GM21717 (cell line): ENCODE measurements at regions not wholly inside any gene's neighbourhood (a gene's known extent, or its start where the extent isn't known, plus 50 kb on each side); places are given as distances from the start of the nearest gene placed in this dataset.

Experiments
- ATAC-seq: cut with Tn5 transposase; IDR thresholded peaks from one replicate; pipeline ENCODE4 v1.9.1; 2021; ENCODE audit warnings: mild to moderate bottlenecking, moderate library complexity; ENCODE audit not compliant: unreplicated experiment

DNA sequence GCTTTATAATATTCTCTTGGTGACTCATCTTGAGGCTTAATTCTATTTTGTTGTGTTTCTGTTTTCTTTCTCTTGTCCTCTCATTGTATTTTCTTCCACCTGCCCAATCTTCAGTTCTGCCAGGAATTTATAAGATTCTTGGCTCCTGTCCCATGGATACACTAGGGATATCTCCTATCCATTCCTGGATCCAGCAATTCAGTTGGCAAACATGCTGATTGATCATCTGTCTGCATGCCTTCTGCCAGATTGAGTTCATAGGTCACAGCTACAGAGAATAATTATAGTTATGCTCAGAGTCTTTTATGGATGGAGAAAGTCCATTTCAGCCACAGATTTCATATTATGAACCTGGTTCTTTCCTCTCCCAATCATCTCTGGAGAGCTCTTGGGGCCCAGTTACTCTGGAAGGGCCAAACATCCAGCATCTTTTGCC, 140.4 kb upstream of the MAGI2 start:
- ATAC-seq = no peak

DNA sequence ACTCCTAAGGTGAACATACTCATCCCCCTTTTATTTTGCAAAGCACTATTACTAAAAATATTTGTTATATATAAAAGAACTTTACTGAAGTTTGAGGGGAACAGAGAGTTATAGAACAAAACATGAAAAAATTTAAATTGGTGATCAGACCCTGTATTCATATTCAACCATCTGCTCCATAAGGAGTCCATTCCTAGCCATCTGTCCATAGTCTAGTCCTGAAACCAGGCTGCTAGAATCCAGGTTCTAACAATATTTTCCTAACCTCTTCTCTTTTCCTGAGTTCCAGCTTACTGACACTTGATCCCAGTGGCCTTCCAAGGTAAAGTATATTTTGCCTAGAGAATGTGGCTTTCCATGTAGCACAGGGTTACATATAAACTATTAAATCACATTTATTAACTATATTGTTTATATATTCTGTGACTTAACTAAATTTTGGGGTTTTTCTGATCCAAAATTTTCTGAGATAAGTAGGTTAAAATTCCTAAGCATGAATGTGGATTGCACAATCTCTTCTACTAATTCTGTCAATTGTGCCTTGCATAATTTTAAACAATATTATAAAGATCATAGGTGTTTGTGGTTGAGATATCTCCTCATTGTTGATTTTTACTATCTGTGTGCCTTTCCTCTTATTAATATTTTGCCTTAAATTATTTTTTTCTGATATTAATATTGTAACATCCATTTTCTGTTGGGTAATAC, 137.6 kb upstream of the MAGI2 start:
- ATAC-seq = no peak

DNA sequence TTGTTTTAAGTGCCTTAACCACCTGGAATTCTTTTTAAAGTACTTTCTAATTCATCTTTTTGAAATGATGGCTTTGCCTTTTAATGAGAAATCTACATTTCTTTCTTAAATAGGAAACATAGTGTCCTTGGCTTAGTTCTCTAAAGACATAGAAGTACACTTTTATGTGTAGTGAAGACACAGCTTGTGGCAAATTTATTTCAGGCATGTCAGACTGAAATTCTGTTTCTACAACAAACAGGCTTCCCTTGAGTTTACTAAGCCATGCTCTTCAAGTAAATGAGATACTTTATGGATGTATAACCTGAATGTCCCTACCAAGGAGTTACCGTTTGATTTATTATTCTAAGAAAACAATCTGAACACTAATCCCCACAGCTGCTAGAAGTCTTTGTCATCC, 136.9 kb upstream of the MAGI2 start:
- no peak for ATAC-seq

DNA sequence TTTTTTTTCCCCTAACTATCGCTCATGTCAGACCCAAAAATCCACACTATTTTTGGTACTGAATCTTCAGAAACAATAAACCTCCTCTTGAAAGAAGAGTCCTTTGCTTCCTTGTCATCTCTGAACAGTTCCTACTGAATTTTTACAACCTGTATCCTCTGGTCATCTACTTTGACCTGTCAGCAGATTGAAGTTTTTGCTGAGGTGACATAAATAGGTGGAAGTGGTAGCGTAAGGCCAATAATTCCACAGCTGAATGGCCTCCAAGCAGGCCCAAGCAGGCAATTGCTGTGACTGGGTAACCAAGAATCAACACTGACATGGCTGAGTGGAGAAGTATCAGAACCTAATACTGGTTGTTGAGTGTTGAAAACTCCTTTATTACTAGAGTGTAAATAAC, 117.4 kb upstream of the MAGI2 start:
- ATAC-seq = no peak

DNA sequence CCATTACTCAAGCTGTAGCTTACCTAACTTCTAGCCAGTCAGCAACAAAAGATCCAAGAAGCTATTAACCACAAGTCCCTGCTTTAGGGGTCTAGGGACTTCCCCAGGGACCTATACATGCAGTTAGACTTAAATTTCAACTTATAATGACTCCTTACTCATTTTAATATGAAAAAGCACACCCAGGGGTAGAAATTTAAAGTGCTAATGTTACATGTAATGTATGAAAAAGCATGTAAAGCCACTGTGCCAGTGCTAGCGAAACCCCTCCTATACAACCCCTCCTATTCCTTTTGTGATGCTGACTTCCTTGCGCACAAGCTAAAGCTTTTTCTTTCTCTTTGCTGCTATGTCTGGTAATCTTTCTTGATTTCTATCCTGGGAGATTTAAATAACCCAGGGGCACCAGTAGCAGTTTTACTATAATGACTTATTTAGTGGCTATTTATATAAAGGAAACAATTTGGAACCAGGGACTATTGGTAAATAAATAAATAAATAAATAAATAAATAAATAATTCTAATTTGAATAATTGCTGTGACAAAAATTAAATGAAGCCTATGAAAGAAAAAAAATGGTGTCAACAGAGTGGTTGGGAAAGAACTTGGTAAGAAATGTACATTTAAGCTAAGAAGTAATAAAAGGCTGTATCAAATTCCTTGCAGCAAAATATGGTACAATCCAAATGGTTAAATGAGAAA, 110.5 kb upstream of the MAGI2 start:
- no peak for ATAC-seq

DNA sequence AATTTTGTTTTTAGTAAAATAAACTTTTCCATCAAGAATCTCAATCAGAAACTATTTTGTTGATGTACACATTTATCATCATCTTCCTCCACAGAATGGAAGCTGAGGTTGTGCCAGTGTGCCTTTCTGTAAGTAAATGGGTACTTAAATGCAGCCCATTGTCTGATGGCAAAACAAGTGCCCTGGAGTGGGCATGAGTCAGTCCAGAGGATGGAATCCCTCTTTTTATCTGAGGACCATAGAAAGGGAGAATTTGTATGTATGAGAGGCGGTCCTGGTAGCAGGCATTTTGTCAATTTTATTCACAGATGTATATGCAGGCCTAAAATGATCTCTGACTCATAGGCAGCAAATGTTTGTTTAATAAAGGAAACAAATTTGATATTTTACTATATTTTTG, 102.1 kb upstream of the MAGI2 start:
- no peak for ATAC-seq

DNA sequence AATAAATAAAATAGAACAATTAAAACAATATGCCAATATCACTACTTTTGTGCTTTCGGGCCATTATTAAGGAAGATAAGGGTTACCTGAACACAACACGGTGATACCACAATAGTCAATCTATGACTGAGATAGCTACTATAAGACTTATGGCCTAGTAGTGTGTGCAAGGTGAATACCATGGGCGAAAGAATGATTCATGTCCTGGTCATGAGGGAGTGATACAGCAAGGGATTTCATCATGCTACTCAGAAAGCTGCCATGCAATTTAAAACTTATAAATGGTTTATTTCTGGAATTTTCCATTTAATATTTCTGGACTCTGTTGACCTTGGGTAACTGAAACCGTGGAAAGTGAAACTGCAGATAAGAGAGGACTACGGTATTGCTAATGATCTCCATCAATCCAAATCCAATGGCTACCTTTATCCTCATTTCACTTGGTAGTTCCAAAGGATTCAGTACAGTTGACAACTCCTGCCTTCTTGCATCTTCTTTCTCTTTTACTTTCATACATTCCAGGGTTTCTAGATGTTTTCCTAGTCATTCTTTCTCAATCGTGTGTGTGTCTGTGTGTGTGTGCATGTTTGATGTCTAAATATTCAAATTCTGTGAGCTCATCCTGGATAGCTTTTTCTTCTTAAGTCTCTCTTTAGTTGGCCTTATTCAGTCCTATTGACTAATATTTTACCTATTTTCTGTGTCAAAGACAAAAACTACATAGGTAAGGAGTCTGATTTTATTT, 100.5 kb upstream of the MAGI2 start:
- no peak for ATAC-seq

DNA sequence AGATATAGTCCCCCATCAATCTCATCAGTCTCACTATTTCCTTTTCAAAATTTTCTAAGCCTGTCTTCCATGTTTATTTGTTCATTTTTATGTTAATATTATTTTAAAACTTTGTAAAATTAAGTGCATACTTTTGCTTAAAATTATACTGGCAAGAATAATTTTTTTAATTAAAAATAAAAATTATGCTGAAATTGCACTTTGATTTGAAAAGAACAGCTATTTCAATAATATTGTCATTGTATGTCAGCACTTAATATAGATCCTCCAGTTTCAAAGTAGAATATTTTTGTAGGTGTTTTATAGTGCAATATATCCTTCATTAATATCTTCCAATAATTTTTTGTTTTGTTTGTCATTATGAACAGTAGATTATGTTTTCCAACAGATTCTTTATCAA, 99.0 kb upstream of the MAGI2 start:
- no peak for ATAC-seq

DNA sequence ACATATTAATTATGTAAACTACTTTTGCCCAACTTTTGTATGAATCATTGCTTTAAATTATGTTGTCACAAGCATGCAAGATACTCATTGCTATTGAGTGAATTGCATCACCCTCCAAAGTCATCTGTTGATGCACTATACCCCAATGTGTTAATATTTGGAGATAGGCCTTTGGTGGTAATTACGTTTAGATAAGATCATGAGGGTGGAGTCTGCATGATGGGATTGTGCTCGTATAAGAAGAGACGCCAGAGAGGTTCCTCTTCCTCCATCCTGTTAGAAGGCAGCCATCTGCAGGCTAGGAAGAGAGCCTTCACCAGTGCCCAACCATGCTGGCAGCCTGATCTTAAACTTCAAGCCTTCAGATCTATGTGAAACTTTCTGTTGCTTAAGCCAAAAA, 95.3 kb upstream of the MAGI2 start:
- no peak for ATAC-seq

DNA sequence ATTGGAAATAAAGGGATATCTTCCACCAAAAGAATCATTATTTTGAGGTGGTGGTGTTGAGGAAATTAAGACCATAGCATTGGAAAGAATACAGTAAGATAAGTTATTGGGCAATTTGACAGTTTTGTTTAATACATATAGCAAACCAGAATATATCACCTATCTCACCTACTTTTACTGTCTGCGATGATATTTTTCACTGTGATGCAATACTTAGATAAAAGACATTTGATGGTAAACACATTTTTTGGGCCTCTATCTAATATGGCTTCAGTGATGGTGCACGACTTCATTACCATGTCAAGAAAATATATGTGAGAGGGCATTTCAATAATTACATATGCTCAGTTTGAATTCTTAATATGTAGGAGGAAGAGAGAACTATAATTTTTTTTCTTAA, 93.7 kb upstream of the MAGI2 start:
- no peak for ATAC-seq

DNA sequence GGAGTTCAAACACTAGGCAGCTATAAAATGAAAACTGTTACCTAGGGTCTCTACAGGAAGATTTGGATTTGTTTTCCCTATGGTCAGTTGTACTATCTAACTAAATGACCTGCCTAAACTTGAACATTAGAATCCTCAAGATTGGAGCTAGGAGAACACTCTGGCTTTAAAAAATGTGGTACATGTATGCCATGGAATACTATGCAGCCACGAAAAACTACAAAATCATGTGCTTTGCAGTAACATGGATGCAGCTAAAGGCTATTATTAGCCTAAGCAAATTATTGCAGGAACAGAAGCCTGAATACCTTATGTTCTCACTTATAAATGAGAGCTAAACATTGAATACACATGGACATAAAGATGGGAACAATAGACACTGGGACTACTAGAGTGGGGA, 87.1 kb upstream of the MAGI2 start:
- no peak for ATAC-seq

DNA sequence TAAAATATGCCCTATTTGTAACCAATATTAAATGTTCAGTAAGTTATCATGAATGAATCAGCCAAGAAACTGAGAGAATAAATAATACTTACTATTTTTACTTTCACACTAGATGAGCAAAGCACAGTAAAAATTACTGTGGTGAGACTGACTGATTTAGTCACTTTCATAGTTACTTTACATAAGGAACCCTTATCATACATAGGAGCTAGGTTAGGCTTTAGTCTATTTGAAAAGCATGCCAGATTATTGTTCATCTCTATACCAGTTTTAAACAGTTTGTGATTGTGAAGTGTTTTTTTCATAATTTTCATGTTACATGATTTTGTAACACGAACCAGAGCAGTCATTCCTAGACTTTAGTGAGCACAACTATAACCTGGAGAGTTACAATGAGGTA, 80.7 kb upstream of the MAGI2 start:
- no peak for ATAC-seq

DNA sequence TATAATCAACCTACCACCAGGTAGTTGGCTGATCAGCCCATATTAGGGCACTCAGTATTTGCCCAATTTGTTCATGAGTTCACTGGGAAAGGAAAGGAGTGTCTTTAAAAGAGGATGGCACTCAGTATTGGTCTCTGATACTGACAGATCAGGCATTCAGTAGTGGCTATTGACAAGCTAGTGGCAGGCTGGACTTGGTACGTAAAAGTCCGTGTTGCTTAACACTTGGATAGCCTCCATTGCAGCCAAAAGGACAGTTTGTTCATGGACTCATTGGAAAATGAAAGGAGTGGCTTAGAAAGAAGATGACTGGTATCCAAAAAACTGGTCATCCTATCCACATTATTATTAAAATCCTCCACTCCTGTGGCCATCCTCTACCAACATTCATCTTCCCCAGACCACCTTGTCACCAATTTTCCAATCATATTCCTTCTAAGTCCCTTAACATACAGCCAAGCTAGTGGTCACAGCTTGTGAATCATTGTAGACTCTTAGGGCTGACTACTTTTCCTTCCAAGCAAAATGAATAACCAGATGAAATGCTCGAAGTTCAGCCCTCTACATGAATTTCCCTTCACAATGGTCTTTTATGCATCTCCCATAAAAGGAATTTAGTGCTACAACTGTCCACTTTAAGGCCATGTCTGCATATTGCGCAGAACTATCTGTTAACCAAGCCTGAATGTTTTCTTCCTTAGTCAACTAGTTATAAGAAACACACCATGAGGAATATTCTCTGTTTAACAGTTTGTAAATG, 78.6 kb upstream of the MAGI2 start:
- ATAC-seq = no peak

DNA sequence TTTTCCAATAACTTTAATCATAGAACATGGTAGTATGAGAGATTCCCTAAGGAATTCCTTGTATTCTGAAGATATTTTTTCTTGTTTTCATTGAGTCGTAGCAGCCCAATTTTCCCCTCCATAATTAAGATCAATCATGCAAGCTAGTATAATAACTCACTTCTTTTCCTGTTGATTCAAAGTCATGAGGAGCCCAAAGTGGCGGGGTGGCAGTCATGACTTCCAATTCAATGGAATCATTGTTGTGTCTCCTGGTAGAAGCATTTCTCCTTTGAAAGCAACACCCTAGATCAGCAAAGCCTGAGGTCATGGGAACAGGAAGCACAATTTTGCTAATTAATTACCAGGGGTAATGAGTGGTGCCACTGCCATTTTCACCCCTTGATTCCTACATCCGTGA, 77.6 kb upstream of the MAGI2 start:
- ATAC-seq = no peak

DNA sequence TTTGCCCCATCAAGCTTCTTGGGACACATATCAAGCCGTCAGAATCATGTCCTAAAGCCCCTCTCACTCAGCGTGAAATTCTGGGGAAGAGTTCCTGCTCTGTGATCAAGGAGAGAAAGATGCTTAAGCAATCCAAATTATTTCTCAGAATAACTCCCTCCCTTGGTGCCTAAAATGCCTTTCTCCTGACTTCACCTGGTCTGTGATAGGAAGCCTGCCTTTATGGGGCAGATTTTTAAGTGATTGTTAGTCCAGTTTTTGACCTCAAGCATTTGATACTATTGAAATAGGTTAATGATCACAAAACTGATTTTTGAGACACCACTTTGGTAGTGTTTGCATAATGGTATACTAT, 76.4 kb upstream of the MAGI2 start:
- ATAC-seq = no peak

DNA sequence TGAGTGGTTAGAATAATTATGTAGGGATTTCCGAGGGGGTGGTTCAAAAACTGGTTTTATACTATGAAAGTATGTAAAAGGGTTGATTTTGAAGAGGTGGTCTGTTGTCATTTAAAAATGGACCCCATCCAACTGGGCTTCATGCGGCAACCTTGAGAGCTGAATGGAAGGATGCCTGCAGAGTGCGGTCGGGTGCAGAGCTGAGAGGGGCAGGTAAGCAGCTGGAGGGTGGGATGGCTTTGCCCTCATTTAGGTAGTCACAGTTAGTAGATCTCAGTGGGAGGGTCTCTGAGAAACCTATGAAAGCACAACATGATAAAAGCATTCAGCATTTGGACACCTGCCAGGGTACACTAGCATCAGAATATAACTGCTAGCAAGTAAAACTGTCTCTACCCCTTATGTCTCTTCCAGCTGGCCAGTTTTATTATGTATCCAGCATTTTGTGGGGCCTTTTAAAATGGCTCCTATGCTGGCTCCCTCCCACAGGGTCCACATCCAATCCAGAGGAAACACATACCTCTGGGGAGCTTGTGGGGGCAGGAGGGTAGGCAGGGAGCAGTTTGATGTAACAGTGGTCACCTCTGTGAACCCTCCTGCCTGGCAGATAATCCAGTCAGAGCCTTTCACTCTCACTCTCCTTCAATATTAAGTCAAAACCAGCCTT, 75.9 kb upstream of the MAGI2 start:
- ATAC-seq = no peak

DNA sequence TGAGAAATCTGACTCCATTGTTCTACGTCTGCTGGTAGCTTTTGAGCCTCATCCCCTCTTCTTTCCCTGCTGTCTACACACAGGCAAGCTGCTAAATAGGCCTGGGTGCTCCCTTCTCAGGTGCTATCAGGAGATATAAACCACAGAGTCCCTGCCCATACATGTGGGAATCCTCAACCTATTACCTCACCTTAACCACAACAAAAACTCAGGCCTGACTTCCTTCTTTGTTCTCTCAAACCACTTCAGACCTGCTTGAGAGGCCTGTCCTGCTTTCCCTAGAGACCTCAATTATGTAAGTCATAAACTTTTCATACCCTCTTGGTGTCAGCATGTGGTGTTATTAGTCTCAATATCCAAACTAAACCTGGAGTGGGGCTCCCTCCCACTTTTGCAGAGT, 75.0 kb upstream of the MAGI2 start:
- ATAC-seq = no peak

DNA sequence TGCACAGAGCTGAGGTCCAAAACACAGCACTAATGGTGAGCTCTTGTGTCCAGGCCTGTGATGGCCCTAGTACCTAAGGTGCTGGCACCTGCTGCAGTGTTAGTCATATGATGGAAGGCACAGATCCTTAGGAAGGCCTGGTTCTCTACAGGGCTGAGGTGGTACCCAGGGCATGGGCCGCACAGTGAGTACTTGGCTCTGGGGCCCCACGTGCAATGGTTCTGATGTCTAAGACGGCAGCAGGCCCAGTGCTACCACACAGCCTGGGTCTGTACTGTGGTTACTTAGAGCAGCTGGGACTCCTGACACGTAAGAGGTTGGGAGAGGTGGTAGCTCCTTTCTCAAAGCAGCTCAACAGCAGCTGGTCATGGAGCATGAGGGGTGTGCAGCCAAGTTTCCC, 70.6 kb upstream of the MAGI2 start:
- ATAC-seq = no peak

DNA sequence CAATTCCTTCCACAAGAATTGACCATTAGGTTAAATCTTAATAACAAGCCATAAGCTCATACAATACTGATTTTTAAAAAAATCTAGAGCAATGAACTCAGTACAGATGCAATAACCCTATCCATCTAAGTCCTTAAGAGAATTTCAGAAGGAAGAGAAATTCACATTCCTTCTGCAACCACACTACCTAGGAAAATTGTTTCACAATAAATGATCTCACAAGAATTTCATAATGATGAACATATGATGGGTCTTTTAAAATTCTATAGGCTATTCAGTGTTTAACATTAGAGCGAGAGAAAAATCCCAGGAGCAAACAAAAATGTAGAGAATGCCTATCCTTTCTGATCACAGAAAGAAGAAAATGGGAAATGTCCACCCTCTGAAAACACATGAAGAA, 70.0 kb upstream of the MAGI2 start:
- ATAC-seq = no peak

DNA sequence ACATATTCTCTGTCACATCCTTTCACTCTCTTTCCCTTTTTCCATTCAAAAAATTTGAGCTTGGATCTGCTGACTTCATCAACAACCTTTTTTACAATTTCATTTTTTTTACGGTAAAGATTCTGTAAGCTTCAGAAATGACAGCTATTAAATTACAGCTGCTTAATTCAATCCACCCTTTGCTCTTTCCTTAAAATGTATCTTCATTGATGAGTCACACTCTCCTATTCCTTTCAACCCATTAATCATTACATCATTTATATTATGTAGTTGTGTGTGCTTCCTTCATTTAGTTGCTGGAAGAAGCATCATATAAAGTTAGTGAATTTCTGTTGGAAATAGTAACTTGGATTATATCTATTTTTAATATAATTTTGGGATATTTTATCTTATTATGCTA, 67.1 kb upstream of the MAGI2 start:
- ATAC-seq = no peak

DNA sequence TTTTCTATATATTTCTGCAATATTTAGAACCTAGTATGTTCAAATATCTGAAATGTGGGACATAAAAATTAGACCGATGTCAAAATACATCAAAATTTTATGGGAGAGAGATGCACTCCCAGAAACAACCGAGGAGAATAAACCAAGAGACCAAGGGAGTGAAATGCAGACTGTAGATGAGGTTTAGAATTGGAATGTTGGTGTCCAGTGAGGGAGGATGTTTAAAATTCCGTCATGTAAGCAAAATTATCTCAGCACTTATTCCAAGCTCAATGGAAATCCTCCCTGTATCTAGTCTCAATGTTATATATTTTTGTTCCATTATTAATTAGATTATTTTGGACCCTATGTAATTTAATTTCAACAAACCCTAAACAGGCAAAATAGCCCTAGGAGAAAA, 61.9 kb upstream of the MAGI2 start:
- no peak for ATAC-seq
